IMR-90 (cell line): ENCODE measurements at regions not wholly inside any gene's neighbourhood (a gene's known extent, or its start where the extent isn't known, plus 50 kb on each side); places are given as distances from the start of the nearest gene placed in this dataset.

ENCODE experiments used
- ATAC-seq: fragments of 200-7000 bp; cut with Tn5 transposase; 2 replicates; pipeline ENCODE4 v1.9.1; 2020; ENCODE audit warnings: low read depth, mild to moderate bottlenecking, moderate library complexity
- BruUV-seq: library from RNA; stranded (reverse); fragments of 400-500 nt; replicated peaks from 2 replicates; lab custom pipeline; 2021; lab: Mats Ljungman, UMichigan
- CTCF ChIA-PET: fragments of 300-600 bp; formaldehyde crosslinking; extraction: SDS; loops from one replicate; lab custom pipeline; 2021; ENCODE audit warnings: antibody characterized with exemption; lab: Yijun Ruan, JAX
- POLR2A ChIA-PET: fragments of 300-600 bp; sonication (Branson Sonifier 250); formaldehyde crosslinking; loops from one replicate; lab custom pipeline; 2022; ENCODE audit warnings: antibody characterized with exemption; ENCODE audit not compliant: unreplicated experiment; lab: Charles Lee
- DNase-seq: peaks from one replicate; pipeline ENCODE4 v3.0.0; 2013
- H2AFZ ChIP-seq: replicated peaks from 2 replicates; pipeline ENCODE3; 2013; ENCODE audit warnings: low read length, mild to moderate bottlenecking; ENCODE audit not compliant: poor library complexity
- H2AK5ac ChIP-seq: 2 replicates; pipeline ENCODE4 v1.6.1; 2013; ENCODE audit warnings: low read depth, low read length, inconsistent platforms
- H2AK9ac ChIP-seq: replicated peaks from 2 replicates; pipeline ENCODE3; 2013; ENCODE audit warnings: mild to moderate bottlenecking, low read depth, low read length, moderate library complexity; ENCODE audit not compliant: poor library complexity
- H2BK120ac ChIP-seq: 2 replicates; pipeline ENCODE4 v1.6.1; 2013; ENCODE audit warnings: low read depth, low read length, inconsistent platforms
- H2BK15ac ChIP-seq: 3 replicates; pipeline ENCODE4 v1.6.1; 2013; ENCODE audit warnings: low read depth, low read length, inconsistent platforms
- H2BK20ac ChIP-seq: 2 replicates; pipeline ENCODE4 v1.6.1; 2013; ENCODE audit warnings: low read depth, mild to moderate bottlenecking, inconsistent platforms, low read length, moderate library complexity
- H2BK5ac ChIP-seq: 2 replicates; pipeline ENCODE4 v1.6.1; 2013; ENCODE audit warnings: mild to moderate bottlenecking, low read depth, low read length, inconsistent platforms; ENCODE audit not compliant: poor library complexity, severe bottlenecking
- H3K14ac ChIP-seq: replicated peaks from 2 replicates; pipeline ENCODE4 v1.6.1; 2013; ENCODE audit warnings: low read depth, low read length, inconsistent platforms
- H3K18ac ChIP-seq: 2 replicates; pipeline ENCODE4 v1.6.1; 2013; ENCODE audit warnings: low read depth, low read length, control low read depth
- H3K23ac ChIP-seq: 2 replicates; pipeline ENCODE4 v1.6.1; 2013; ENCODE audit warnings: low read depth, low read length, inconsistent platforms
- H3K27ac ChIP-seq: 2 replicates; pipeline ENCODE4 v1.5.1; 2013; ENCODE audit warnings: mild to moderate bottlenecking, control low read depth, low read length; ENCODE audit not compliant: insufficient read depth
- H3K27me3 ChIP-seq: 2 replicates; pipeline ENCODE4 v1.6.1; 2013; ENCODE audit warnings: low read length; ENCODE audit not compliant: control insufficient read depth, insufficient read depth
- H3K36me3 ChIP-seq: 2 replicates; pipeline ENCODE4 v1.6.1; 2013; ENCODE audit warnings: low read length, mixed read lengths; ENCODE audit not compliant: control insufficient read depth, insufficient read depth
- H3K4ac ChIP-seq: 2 replicates; pipeline ENCODE4 v1.6.1; 2013; ENCODE audit warnings: low read depth, low read length, inconsistent platforms
- H3K4me1 ChIP-seq: 2 replicates; pipeline ENCODE4 v1.6.1; 2013; ENCODE audit warnings: low read length, mixed read lengths; ENCODE audit not compliant: control insufficient read depth, insufficient read depth
- H3K4me2 ChIP-seq: 2 replicates; pipeline ENCODE4 v1.6.1; 2013; ENCODE audit warnings: low read depth, mild to moderate bottlenecking, control low read depth, low read length, moderate library complexity
- H3K4me3 ChIP-seq: 2 replicates; pipeline ENCODE4 v1.5.1; 2013; ENCODE audit warnings: low read depth, mild to moderate bottlenecking, control low read depth, low read length, moderate library complexity; ENCODE audit not compliant: insufficient read depth
- H3K56ac ChIP-seq: 2 replicates; pipeline ENCODE4 v1.6.1; 2013; ENCODE audit warnings: low read length, inconsistent platforms; ENCODE audit not compliant: insufficient read depth; ENCODE audit errors: extremely low read depth
- H3K79me1 ChIP-seq, 2 experiments: 2 replicates each; pipeline ENCODE4 v1.6.1; 2013; ENCODE audit warnings: low read length in 2 of 2, inconsistent platforms in 1 of 2, low read depth in 1 of 2
- H3K9ac ChIP-seq: 2 replicates; pipeline ENCODE4 v1.6.1; 2013; ENCODE audit warnings: low read depth, low read length, control low read depth
- H3K9me1 ChIP-seq: 2 replicates; pipeline ENCODE4 v1.6.1; 2013; ENCODE audit warnings: low read length, inconsistent platforms; ENCODE audit not compliant: insufficient read depth
- H3K9me3 ChIP-seq: 2 replicates; pipeline ENCODE4 v1.6.1; 2013; ENCODE audit warnings: low read length; ENCODE audit not compliant: control insufficient read depth, insufficient read depth
- H4K20me1 ChIP-seq: 2 replicates; pipeline ENCODE4 v1.6.1; 2013; ENCODE audit warnings: low read length, inconsistent platforms; ENCODE audit not compliant: insufficient read depth
- H4K5ac ChIP-seq: 2 replicates; pipeline ENCODE4 v1.6.1; 2013; ENCODE audit warnings: mild to moderate bottlenecking, low read depth, low read length, control low read depth
- H4K8ac ChIP-seq, 2 experiments: 2 replicates each; pipeline ENCODE4 v1.6.1; 2013; ENCODE audit warnings: low read depth in 2 of 2, low read length in 2 of 2, control low read depth in 1 of 2, inconsistent platforms in 1 of 2
- H4K91ac ChIP-seq: 2 replicates; pipeline ENCODE4 v1.6.1; 2013; ENCODE audit warnings: low read depth, low read length, inconsistent platforms; ENCODE audit not compliant: insufficient read depth
- BHLHE40 ChIP-seq: fragments of 150-350 bp; IDR thresholded peaks from 2 replicates; pipeline ENCODE4 v1.6.1; 2016; ENCODE audit warnings: mild to moderate bottlenecking, low read depth, low read length
- CEBPB ChIP-seq: IDR thresholded peaks from 2 replicates; pipeline ENCODE4 v1.6.1; 2012; ENCODE audit warnings: low read depth, low read length, improper control_type of control experiment
- ELK1 ChIP-seq: fragments of 150-350 bp; IDR thresholded peaks from 2 replicates; pipeline ENCODE4 v1.6.1; 2016; ENCODE audit warnings: low read depth, mild to moderate bottlenecking, low read length, moderate library complexity, borderline replicate concordance
- FOS ChIP-seq: fragments of 150-350 bp; IDR thresholded peaks from 2 replicates; pipeline ENCODE4 v1.6.1; 2016; ENCODE audit warnings: low read depth, low read length
- NFE2L2 ChIP-seq: fragments of 150-350 bp; IDR thresholded peaks from 2 replicates; pipeline ENCODE4 v1.6.1; 2016; ENCODE audit warnings: low read depth, mild to moderate bottlenecking, low read length
- POLR2A ChIP-seq: IDR thresholded peaks from 2 replicates; pipeline ENCODE4 v1.6.1; 2012; ENCODE audit warnings: mild to moderate bottlenecking, low read depth, low read length
- RCOR1 ChIP-seq: IDR thresholded peaks from 2 replicates; pipeline ENCODE4 v1.6.1; 2012; ENCODE audit warnings: mild to moderate bottlenecking, low read length, improper control_type of control experiment; ENCODE audit not compliant: insufficient replicate concordance
- dilution Hi-C: fragments of 300-500 bp; cut with HindIII; formaldehyde crosslinking; loops from one replicate; pipeline ENCODE4 v1.14.3; 2018; ENCODE audit warnings: low sequenced_read_pairs; ENCODE audit not compliant: unreplicated experiment
- in situ Hi-C: fragments of 300-500 bp; cut with MboI; formaldehyde crosslinking; loops from 3 replicates; pipeline ENCODE4 v1.14.3; 2019; ENCODE audit warnings: low sequenced_read_pairs, inconsistent platforms, mixed read lengths
- intact Hi-C: fragments of 100-400 bp; cut with micrococcal nuclease; formaldehyde crosslinking; loops from 2 replicates; pipeline ENCODE4 v1.10.0; 2022

GRCh38 chr12:87320724-87321123 lies 708.5 kb downstream of the C12orf50 start:
- no peak overlapping the region for H4K8ac ChIP-seq
- POLR2A ChIA-PET: no interaction called here

More at GRCh38 chr12:87320724-87321123, 708.5 kb downstream of the C12orf50 start:
- Histone ChIP-seq H2BK20ac (0 out of 2 replicates have a peak overlapping the region, but pooled peaks have one; percentile 8), H3K14ac (no peak overlapping the region), H3K79me1 (no peaks in the 10 kb centered on the region), H3K18ac (no peak overlapping the region), H2AK5ac (no peak overlapping the region), H3K56ac (no peak overlapping the region), H3K36me3 (no peaks in the 10 kb centered on the region), H2AFZ (no peak overlapping the region), H2AK9ac (no peak overlapping the region), H3K27ac (no peak overlapping the region), H3K27me3 (no peaks in the 10 kb centered on the region), H4K5ac (no peak overlapping the region), H2BK120ac (peak overlapping the region; percentile 42; the same call in 1 of the 2 replicates), H3K23ac (no peak overlapping the region), H4K20me1 (no peaks in the 10 kb centered on the region), H3K9ac (no peak overlapping the region), H4K91ac (no peak overlapping the region), H3K4me3 (no peak overlapping the region), H3K4me2 (no peak overlapping the region), H3K9me1 (no peaks in the 10 kb centered on the region), H3K9me3 (no peaks in the 10 kb centered on the region), H2BK5ac (no peak overlapping the region), H3K4ac (no peak overlapping the region), H2BK15ac (no peak overlapping the region), H3K4me1 (peaks cover 7% of the 10 kb centered on the region)
- intact Hi-C loops: no loop called here
- CTCF ChIA-PET: interaction anchor here (0.7 kb wide), 1 partner anchor 789 kb away, joined by 3 read pairs; no protein-coding TSS in a partner anchor
- BruUV-seq: no TSS peak
- TF ChIP-seq BHLHE40: no peak
- no peak for TF ChIP-seq ELK1
- no peak for TF ChIP-seq POLR2A
- no peak for TF ChIP-seq RCOR1
- TF ChIP-seq NFE2L2: no peak
- TF ChIP-seq FOS: no peak
- TF ChIP-seq CEBPB: peak; percentile 65
- DNase-seq: no peak
- in situ Hi-C loops: no loop called here
- no peak for ATAC-seq
- dilution Hi-C loops: no loop called here
